ENCODE measurements at regions not wholly inside any gene's neighbourhood (a gene's known extent, or its start where the extent isn't known, plus 50 kb on each side); places are given as distances from the start of the nearest gene placed in this dataset.

GRCh38 chr1:58256546-58256945 is 290.0 kb downstream of the OMA1 start:
- BruUV-seq (replicated peaks): no TSS peak
- intact Hi-C loops (cut with micrococcal nuclease; ENCODE audit: unreplicated experiment): no loop called here
- H3K27ac ChIP-seq (ENCODE audit: low read depth, low read length, poor library complexity, severe bottlenecking): no peak overlapping the region
- ChIA-PET CTCF (no interaction called here), POLR2A (ENCODE audit: low non-redundant PET) (no interaction called here)
- H3K9me3 ChIP-seq (ENCODE audit: low read depth, low read length, poor library complexity, severe bottlenecking): no peaks in the 10 kb centered on the region
- no peaks in the 10 kb centered on the region for H3K27me3 ChIP-seq (replicated peaks; ENCODE audit: insufficient read depth, low read depth, low read length, poor library complexity)
- H3K4me3 ChIP-seq (ENCODE audit: low read depth, low read length, poor library complexity, severe bottlenecking): no peak overlapping the region
- H3K36me3 ChIP-seq (ENCODE audit: insufficient read depth, low read length, poor library complexity, severe bottlenecking): no peaks in the 10 kb centered on the region
- no peak for TF ChIP-seq EZH2 (IDR thresholded peaks at IDR 0.05; ENCODE audit: borderline replicate concordance, low read depth, low read length, poor library complexity, severe bottlenecking)
- TF ChIP-seq CTCF (conservative IDR thresholded peaks at IDR 0.05; ENCODE audit: low read depth, low read length): no peak
- no peak for DNase-seq (ENCODE audit: low spot score)
- no peaks in the 10 kb centered on the region for H3K4me1 ChIP-seq (ENCODE audit: insufficient read depth, low read length, poor library complexity, severe bottlenecking)

- no peaks in the 10 kb centered on the region for H3K36me3 ChIP-seq (ENCODE audit: insufficient read depth, low read length, poor library complexity, severe bottlenecking)
- no peak overlapping the region for H3K27ac ChIP-seq (ENCODE audit: low read depth, low read length, poor library complexity, severe bottlenecking)
- no peaks in the 10 kb centered on the region for H3K27me3 ChIP-seq (replicated peaks; ENCODE audit: insufficient read depth, low read depth, low read length, poor library complexity)
- ChIA-PET POLR2A (ENCODE audit: low non-redundant PET) (no interaction called here), CTCF (no interaction called here)
- H3K9me3 ChIP-seq (ENCODE audit: low read depth, low read length, poor library complexity, severe bottlenecking): no peaks in the 10 kb centered on the region
- no peaks in the 10 kb centered on the region for H3K4me1 ChIP-seq (ENCODE audit: insufficient read depth, low read length, poor library complexity, severe bottlenecking)
- intact Hi-C loops (cut with micrococcal nuclease; ENCODE audit: unreplicated experiment): no loop called here
- no peak for TF ChIP-seq CTCF (conservative IDR thresholded peaks at IDR 0.05; ENCODE audit: low read depth, low read length)
- TF ChIP-seq EZH2 (IDR thresholded peaks at IDR 0.05; ENCODE audit: borderline replicate concordance, low read depth, low read length, poor library complexity, severe bottlenecking): no peak
- BruUV-seq (replicated peaks): no TSS peak
- no peak overlapping the region for H3K4me3 ChIP-seq (ENCODE audit: low read depth, low read length, poor library complexity, severe bottlenecking)
- no peak for DNase-seq (ENCODE audit: low spot score)
Observed at GRCh38 chr1:58256041-58256440, 290.5 kb downstream of the OMA1 start.

GRCh38 chr1:58255192-58255591 is 291.3 kb downstream of the OMA1 start:
- POLR2A ChIA-PET (ENCODE audit: low non-redundant PET): no interaction called here
- BruUV-seq (replicated peaks): no TSS peak
- DNase-seq (ENCODE audit: low spot score): no peak
- H3K4me1 ChIP-seq (ENCODE audit: insufficient read depth, low read length, poor library complexity, severe bottlenecking): no peaks in the 10 kb centered on the region
- H3K36me3 ChIP-seq (ENCODE audit: insufficient read depth, low read length, poor library complexity, severe bottlenecking): no peaks in the 10 kb centered on the region
- H3K27me3 ChIP-seq (replicated peaks; ENCODE audit: insufficient read depth, low read depth, low read length, poor library complexity): no peaks in the 10 kb centered on the region
- TF ChIP-seq EZH2 (IDR thresholded peaks at IDR 0.05; ENCODE audit: borderline replicate concordance, low read depth, low read length, poor library complexity, severe bottlenecking) (no peak), CTCF (conservative IDR thresholded peaks at IDR 0.05; ENCODE audit: low read depth, low read length) (no peak)
- no peak overlapping the region for H3K27ac ChIP-seq (ENCODE audit: low read depth, low read length, poor library complexity, severe bottlenecking)
- intact Hi-C loops (cut with micrococcal nuclease; ENCODE audit: unreplicated experiment): no loop called here
- CTCF ChIA-PET: no interaction called here
- no peaks in the 10 kb centered on the region for H3K9me3 ChIP-seq (ENCODE audit: low read depth, low read length, poor library complexity, severe bottlenecking)
- H3K4me3 ChIP-seq (ENCODE audit: low read depth, low read length, poor library complexity, severe bottlenecking): no peak overlapping the region
